ENCODE measurements at regions not wholly inside any gene's neighbourhood (a gene's known extent, or its start where the extent isn't known, plus 50 kb on each side); places are given as distances from the start of the nearest gene placed in this dataset.

GRCh38 chr1:37153116-37154100 is 119.1 kb upstream of the GRIK3 start:
- Histone ChIP-seq H3K27me3 (no peaks in the 10 kb centered on the region), H3K36me3 (replicated peaks in 1 of 2; ENCODE audit: insufficient read depth in 1 of 2, low read depth in 2 of 2) (no peaks in the 10 kb centered on the region), H3K9me3 (no peaks in the 10 kb centered on the region), H3K27ac (no peak overlapping the region), H3K4me3 (no peak overlapping the region), H3K4me1 (no peaks in the 10 kb centered on the region)
- TF ChIP-seq POLR2A (IDR thresholded peaks at IDR 0.05) = no peak
- no peak for TF ChIP-seq CTCF (IDR thresholded peaks at IDR 0.05)
- no peak for DNase-seq
- 68 to 72% methylated on average over 3 of the region's 3 CpGs for WGBS, 2 donors
- intact Hi-C loops (cut with DNase I) = no loop called here
- ATAC-seq = no peak

DNA sequence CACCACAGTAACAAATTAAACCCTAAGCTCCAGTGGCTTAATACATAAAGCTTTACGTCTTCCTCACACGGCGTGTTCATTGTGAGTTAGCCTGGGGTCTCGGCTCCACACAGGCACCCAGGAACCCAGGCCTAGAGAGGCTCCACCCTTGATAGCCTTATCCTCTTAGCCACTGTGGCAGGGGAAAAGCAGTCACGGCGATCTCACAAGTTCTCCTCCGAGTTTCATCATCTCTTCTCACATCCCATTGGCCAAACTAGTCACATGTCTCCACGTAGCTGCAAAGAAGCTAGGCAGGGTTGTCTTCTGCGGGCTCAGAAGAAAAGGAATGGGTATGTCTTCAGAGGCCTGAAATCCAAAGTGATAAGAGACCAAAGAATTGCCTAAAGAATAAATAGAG is 122.3 kb upstream of the GRIK3 start:
- H3K4me1 ChIP-seq = no peaks in the 10 kb centered on the region
- ATAC-seq = no peak
- no peak overlapping the region for H3K4me3 ChIP-seq
- no peaks in the 10 kb centered on the region for H3K36me3 ChIP-seq (replicated peaks in 1 of 2; ENCODE audit: insufficient read depth in 1 of 2, low read depth in 2 of 2)
- WGBS, 2 donors = 56 to 74% methylated on average over 9 of the region's 9 CpGs
- intact Hi-C loops (cut with DNase I) = no loop called here
- TF ChIP-seq CTCF (IDR thresholded peaks at IDR 0.05) = no peak
- TF ChIP-seq POLR2A (IDR thresholded peaks at IDR 0.05) = no peak
- H3K9me3 ChIP-seq = no peaks in the 10 kb centered on the region
- no peaks in the 10 kb centered on the region for H3K27me3 ChIP-seq
- no peak overlapping the region for H3K27ac ChIP-seq
- DNase-seq = no peak

DNA sequence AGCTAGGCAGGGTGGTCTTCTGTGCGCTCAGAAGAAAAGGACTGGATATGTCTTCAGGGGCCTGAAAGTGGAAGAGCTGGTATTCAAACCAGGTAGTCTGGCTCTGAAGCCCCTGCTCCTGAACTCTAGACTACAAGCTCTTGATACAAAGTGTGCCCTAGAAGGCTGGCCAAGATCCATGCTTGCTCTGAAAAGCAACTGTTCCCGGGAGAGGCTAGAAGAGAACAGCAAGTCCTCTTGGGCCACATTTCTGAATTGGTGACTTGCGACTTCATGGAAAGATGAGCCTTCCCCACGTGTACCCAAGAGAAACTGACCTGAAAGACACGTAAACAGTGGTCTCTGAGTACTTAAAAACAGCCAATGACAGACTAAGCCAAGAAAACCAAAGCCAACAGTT is 123.3 kb upstream of the GRIK3 start:
- WGBS, 2 donors = 53 to 58% methylated on average over 5 of the region's 5 CpGs
- intact Hi-C loops (cut with DNase I) = no loop called here

GRCh38 chr1:37158113-37158749 is 123.9 kb upstream of the GRIK3 start:
- H3K27ac ChIP-seq = no peak overlapping the region
- H3K9me3 ChIP-seq = no peaks in the 10 kb centered on the region
- no peaks in the 10 kb centered on the region for H3K36me3 ChIP-seq (replicated peaks in 1 of 2; ENCODE audit: insufficient read depth in 1 of 2, low read depth in 2 of 2)
- H3K4me3 ChIP-seq = no peak overlapping the region
- no peaks in the 10 kb centered on the region for H3K4me1 ChIP-seq
- intact Hi-C loops (cut with DNase I) = no loop called here
- 63 to 65% methylated on average over 5 of the region's 5 CpGs for WGBS, 2 donors
- TF ChIP-seq POLR2A (IDR thresholded peaks at IDR 0.05) = no peak
- no peak for TF ChIP-seq CTCF (IDR thresholded peaks at IDR 0.05)
- ATAC-seq (no peak), DNase-seq (no peak)
- H3K27me3 ChIP-seq = no peaks in the 10 kb centered on the region

More for the DNA sequence above, 123.3 kb upstream of the GRIK3 start:
- Histone ChIP-seq H3K36me3 (replicated peaks in 1 of 2; ENCODE audit: insufficient read depth in 1 of 2, low read depth in 2 of 2) (no peaks in the 10 kb centered on the region), H3K27me3 (no peaks in the 10 kb centered on the region), H3K4me3 (no peak overlapping the region), H3K4me1 (no peaks in the 10 kb centered on the region), H3K9me3 (no peaks in the 10 kb centered on the region), H3K27ac (no peak overlapping the region)
- ATAC-seq (no peak), DNase-seq (no peak)
- TF ChIP-seq CTCF (IDR thresholded peaks at IDR 0.05) = no peak
- TF ChIP-seq POLR2A (IDR thresholded peaks at IDR 0.05) = no peak

All from body of pancreas (tissue), 4 donors.